RPMI8226 (cell line): ENCODE measurements at regions not wholly inside any gene's neighbourhood (a gene's known extent, or its start where the extent isn't known, plus 50 kb on each side); places are given as distances from the start of the nearest gene placed in this dataset.
"Not testable (repeated sequence)": the region's sequence is repeated elsewhere in the genome, so short reads cannot be mapped to it uniquely, and the experiment has no call there.

Experiments
- DNase-seq: peaks from one replicate; pipeline ENCODE4 v3.0.0-alpha.2; 2015

- DNase-seq: peak; percentile 31
Observed at GRCh38 chrY:21034151-21035061, 278.5 kb downstream of the RPS4Y2 start.

GRCh38 chrY:21037398-21037797, 281.5 kb downstream of the RPS4Y2 start:
- DNase-seq: not testable (repeated sequence)

- no peak for DNase-seq
Observed at GRCh38 chrY:21039811-21040210, 283.9 kb downstream of the RPS4Y2 start.

DNA sequence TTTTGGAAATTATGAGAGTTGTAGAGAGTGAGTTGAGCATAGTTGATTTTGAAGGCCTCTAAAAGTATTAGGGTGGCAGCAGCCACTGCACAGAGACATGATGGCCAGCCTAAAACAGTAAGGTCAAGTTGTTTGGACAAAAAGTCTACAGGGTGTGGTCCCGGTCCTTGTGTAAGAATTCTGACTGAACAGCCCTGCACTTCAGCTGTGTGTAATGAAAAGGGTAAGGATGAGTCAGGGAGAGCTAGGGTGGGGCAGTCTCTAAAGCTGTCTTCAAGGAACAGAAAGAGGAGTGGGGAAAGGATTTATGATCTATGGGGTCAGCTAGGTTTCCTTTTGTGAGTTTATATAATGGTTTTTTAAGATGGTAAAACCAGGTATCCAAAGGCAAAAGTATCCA, 284.8 kb downstream of the RPS4Y2 start:
- DNase-seq: not testable (repeated sequence)

DNA sequence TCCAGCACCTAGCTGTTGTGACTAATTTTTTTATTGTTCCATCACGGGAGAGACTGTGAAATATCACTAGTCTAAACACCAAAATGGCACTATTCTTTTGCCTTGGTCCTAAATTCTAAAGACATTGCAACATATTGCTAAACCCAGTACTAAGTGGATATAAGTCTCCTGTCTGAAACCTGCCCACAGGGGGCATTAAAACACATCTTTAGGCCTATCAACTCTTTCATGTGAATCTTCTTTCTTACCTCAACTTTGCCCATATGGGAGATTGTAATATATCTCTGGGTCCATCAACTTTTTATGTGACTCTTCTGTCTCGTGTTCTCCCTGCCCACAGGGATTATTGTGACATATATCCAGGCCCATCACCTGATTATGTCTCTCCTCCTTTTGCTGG, 317.2 kb downstream of the RPS4Y2 start:
- DNase-seq: no peak

GRCh38 chrY:21073641-21074260, 317.8 kb downstream of the RPS4Y2 start:
- no peak for DNase-seq

DNA sequence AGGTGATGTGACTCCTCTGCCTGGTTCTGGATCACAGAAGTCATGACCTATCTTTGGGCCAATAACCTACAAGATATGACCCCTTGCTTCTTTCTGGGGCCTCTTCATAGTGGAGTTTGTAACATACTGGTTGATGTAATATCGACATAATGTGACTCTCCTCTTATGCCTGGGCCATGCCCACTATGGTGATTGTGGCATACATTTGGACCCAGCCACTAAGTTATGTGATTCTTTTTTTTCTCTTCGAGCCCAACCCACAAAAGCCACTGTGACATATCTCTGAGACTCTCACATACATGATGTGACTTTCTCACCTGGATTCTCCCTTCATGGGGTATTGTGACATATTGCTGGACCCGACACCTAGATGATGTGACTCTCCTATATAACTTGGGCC, 319.8 kb downstream of the RPS4Y2 start:
- no peak for DNase-seq

GRCh38 chrY:21079670-21080069, 323.8 kb downstream of the RPS4Y2 start:
- no peak for DNase-seq

DNA sequence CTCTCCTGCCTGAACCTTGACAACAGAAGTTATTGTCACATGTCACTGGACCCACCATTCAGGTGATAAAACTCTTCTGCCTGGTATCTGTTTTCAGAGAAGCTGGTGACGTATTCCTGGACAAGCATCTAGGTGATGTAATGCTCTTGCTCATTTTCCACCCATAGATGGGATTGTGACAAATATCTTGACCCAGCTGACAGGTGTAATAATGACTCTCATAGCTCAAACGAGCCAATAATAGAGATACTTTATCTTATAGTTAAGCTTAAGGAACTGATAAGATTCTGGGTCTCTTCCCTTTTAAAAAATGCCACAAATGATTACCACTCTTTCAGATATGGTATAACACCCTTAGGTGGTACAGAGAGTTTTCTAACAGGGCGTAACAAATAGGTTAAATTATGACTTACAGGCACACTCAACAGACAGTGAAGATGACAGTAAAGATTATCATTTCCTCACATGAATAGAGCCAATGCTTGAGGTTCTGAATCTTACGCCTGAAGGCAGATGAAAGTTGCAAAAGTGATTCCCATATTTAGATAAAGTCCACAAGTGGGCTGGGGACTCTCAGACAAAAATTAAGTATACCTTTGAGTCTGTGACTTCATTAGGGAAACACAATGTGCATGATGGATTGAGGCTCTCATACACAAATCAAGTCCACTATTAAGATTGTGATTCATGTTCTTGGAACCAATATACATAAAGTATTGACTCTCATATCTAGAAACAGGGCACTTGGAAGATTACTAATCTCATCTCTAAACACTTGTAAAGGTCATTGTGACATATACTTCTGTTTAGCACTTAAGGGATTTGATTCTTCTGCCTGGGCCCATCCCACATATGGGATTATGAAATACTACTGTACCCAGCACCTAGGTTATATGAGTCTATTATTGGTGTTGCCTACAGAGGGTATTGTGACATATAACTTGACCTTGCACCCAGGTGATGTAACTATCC, 326.0 kb downstream of the RPS4Y2 start:
- DNase-seq: no peak

DNA sequence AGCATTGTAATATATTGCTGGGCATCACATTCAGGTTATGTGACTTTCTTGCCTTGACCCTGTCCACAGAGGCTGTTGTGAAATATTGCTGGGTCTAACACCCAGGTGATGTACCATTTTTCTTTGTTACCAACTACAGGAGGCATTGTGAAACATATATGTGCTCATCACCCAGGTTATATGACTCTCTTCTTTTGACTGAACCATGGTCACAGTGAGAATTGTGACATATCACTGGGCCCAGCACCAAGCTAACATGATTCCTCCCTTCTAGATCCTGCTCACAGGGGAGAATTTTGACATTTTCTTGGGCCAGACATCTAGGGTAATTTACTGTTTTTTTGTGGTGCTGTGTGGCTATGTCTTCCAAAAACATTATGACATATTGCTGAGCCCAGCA, 326.7 kb downstream of the RPS4Y2 start:
- no peak for DNase-seq

- DNase-seq: no peak
Observed at GRCh38 chrY:21091909-21092308, 336.0 kb downstream of the RPS4Y2 start.

- no peak for DNase-seq
Observed at GRCh38 chrY:21102507-21102906, 346.6 kb downstream of the RPS4Y2 start.

DNA sequence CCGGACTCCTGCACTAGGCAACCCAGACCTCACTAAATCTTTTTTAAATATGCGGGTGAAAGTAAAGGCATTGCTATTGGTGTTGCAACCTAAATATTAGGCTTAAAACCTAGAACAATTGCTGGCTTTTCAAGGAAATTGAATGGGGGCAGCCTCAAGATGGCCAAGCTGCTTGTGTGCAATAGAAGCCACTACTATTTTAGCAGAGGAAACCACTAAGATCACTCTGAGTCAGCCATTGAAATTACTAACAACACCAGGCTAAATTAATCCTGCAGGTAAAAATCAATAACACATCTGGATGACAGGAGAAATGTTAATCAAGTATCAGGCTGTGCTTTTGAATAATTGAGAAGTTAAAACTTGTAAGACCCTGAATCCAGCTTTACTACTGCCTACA, 348.0 kb downstream of the RPS4Y2 start:
- no peak for DNase-seq

- no peak for DNase-seq
Observed at GRCh38 chrY:21105529-21105928, 349.6 kb downstream of the RPS4Y2 start.

DNA sequence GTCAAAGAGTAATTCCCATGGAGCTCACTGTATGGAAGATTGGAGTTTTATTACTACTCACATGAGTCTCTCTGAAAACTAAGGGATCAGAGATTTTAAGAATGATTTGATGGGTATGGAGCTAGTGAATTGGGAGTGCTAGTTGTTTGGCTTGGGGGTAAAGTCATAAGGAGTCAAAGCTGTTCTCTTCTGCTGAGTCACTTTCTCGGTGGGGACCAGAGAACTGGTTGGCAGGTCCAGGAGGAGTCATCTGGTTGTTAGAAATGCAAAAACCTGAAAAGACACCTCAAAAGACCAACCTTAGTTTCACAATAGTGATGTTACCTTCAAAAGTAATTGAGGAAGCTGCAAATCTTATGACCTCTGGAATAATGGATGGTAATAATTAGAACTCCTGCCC, 355.4 kb downstream of the RPS4Y2 start:
- no peak for DNase-seq

DNA sequence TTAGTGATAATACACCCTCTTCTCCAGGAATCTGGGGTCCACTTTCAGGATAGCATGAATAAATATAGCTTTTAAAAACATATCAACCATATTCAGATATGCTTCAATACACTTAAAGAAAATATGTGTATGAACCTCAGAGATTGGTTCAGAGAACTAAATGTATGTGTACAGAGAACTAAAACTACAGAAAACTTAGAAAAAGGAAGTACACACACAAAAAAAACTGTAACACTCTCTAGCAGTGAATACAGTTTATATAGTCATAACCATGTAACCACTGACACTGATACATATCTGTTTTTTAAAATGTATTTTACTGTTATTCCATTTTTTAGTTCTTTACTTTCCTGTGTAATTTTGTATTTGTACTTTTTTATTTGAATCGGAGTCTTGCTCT, 365.2 kb downstream of the RPS4Y2 start:
- no peak for DNase-seq

GRCh38 chrY:21135591-21135990, 375.5 kb upstream of the RBMY1B start:
- DNase-seq: no peak

- no peak for DNase-seq
Observed at GRCh38 chrY:21138056-21138758, 372.9 kb upstream of the RBMY1B start.

DNA sequence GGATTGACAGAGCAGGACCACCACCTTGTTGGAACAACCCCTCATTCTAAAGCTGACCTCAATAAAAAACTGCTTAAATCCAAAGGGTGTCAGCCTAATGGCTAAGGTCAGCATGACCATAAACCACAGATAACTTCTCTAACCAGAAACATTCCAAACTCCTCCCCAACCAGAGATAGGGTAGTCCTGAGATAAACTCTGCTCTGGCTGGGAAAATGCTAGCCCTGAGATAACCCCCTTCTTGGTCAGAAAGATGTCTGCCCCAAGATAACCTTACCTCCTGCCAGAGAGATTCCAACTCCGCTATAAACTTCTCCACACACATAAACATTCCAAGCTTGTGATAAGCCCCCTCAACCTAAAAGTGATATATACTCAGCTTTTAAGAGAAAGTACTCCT, 364.8 kb upstream of the RBMY1B start:
- no peak for DNase-seq

GRCh38 chrY:21149971-21150370, 361.2 kb upstream of the RBMY1B start:
- no peak for DNase-seq

DNA sequence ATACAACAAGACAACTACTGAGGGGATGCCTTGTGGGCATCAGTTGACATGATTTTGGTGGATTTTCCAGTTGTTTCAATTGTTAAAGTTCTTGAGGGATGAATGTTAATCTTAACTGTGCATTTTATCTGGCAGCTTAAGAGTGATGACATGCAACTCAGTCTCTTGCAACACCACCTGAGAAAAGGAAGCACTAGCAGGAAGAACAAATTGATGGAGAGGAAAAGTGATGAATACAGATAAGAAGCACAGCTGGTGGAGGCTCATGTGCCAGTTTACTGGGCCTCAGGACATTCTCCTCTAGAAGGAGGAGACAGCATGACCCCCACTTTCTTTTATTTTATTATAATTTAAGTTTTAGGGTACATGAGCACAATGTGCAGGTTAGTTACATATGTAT, 341.3 kb upstream of the RBMY1B start:
- DNase-seq: no peak

DNA sequence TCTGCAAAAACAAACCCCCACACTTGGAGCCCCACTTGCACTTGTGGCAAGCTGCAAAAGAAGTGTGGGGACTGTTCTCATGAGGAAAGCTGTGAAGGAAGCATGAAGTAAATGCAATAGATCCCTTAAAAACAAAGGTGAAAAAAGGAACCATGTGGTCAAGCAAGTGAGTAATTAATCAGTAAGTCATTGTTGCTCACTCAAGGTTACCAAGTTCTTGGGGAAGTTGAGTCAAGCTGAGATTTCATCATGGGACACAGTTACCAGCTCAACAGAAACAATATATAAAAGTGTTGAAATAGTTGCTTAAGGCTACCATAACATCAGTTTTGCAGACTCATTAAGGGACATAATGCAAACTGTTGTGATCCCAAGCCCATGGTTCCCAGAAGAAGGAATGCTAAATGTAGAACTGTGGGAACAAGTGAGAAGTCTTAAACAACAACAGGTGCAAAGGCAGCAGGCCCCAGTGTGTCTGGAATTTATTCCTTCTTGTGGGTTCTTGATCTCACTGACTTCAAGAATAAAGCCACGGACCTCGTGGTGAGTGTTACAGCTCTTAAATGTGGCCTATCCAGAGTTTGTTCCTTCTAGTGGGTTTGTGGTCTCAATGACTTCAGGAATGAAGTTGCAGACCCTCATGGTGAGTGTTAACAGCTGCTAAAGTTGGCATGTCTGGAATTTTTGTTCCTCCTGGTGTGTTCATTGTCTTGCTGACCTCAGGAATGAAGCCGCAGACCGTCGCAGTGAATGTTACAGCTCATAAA, 336.3 kb upstream of the RBMY1B start:
- no peak for DNase-seq
